CD14-positive monocyte (primary cell): ENCODE measurements at regions not wholly inside any gene's neighbourhood (a gene's known extent, or its start where the extent isn't known, plus 50 kb on each side); places are given as distances from the start of the nearest gene placed in this dataset.
A peak's percentile ranks its signal among the peaks of the same experiment; 100 is the strongest.

Experiments used
- DNase-seq, 3 donors: peaks; one replicate each; pipeline ENCODE4 v3.0.0-alpha.2; 2011 to 2022
- H2AFZ ChIP-seq: 2 replicates; pipeline ENCODE4 v1.6.0; 2012; ENCODE audit warnings: mild to moderate bottlenecking, low read depth, low read length, inconsistent platforms; ENCODE audit not compliant: insufficient read depth, poor library complexity, severe bottlenecking
- H3K27ac ChIP-seq, 2 donors: 1 replicate in 1 of 2; 2 replicates in 1 of 2; pipeline ENCODE4 v1.5.1; 2012 to 2013; ENCODE audit warnings: low read length in 2 of 2, control low read depth in 1 of 2, inconsistent platforms in 1 of 2, low read depth in 1 of 2, mild to moderate bottlenecking in 1 of 2
- H3K27me3 ChIP-seq, 2 donors: one replicate each; pipeline versions ENCODE4 v1.6.0 to v1.6.1; 2011 to 2013; ENCODE audit warnings: low read length in 2 of 2; ENCODE audit not compliant: control insufficient read depth in 2 of 2, insufficient read depth in 2 of 2
- H3K36me3 ChIP-seq, 2 donors: replicated peaks in 1 of 2; 1 replicate in 1 of 2; 2 replicates in 1 of 2; pipeline versions ENCODE4 v1.5.1 to v1.6.1; 2012 to 2013; ENCODE audit warnings: low read length in 2 of 2, control low read depth in 1 of 2, inconsistent platforms in 1 of 2, mild to moderate bottlenecking in 1 of 2; ENCODE audit not compliant: insufficient read depth in 2 of 2, control insufficient read depth in 1 of 2
- H3K4me1 ChIP-seq, 2 donors: 1 replicate in 1 of 2; 2 replicates in 1 of 2; pipeline versions ENCODE4 v1.5.1 to v1.6.1; 2012 to 2013; ENCODE audit warnings: low read length in 2 of 2, control low read depth in 1 of 2, inconsistent platforms in 1 of 2, mild to moderate bottlenecking in 1 of 2, moderate library complexity in 1 of 2; ENCODE audit not compliant: insufficient read depth in 2 of 2, control insufficient read depth in 1 of 2
- H3K4me2 ChIP-seq: replicated peaks from 2 replicates; pipeline ENCODE3; 2012; ENCODE audit warnings: low read length, moderate library complexity, mild to moderate bottlenecking; ENCODE audit not compliant: poor library complexity, severe bottlenecking; ENCODE audit errors: extremely low read depth
- H3K4me3 ChIP-seq, 3 experiments: fragments of 200-600 bp in 1 of 3; sonication (generic) in 1 of 3; replicated peaks in 1 of 3; 1 replicate in 2 of 3; 2 replicates in 1 of 3; pipeline ENCODE4 v1.5.1; 2011 to 2013; ENCODE audit warnings: low read length in 3 of 3, mild to moderate bottlenecking in 3 of 3, control low read depth in 2 of 3, low read depth in 2 of 3, inconsistent platforms in 1 of 3, moderate library complexity in 1 of 3
- H3K79me2 ChIP-seq: 2 replicates; pipeline ENCODE4 v1.6.0; 2012; ENCODE audit warnings: mild to moderate bottlenecking, control low read depth, inconsistent platforms, low read length, moderate library complexity; ENCODE audit not compliant: insufficient read depth
- H3K9ac ChIP-seq: 2 replicates; pipeline ENCODE4 v1.6.0; 2017; ENCODE audit warnings: low read length, mild to moderate bottlenecking; ENCODE audit not compliant: insufficient read depth, poor library complexity, severe bottlenecking
- H3K9me3 ChIP-seq, 2 donors: replicated peaks in 1 of 2; 1 replicate in 1 of 2; 2 replicates in 1 of 2; pipeline versions ENCODE4 v1.5.1 to v1.6.1; 2012 to 2013; ENCODE audit warnings: low read length in 2 of 2, control low read depth in 1 of 2; ENCODE audit not compliant: control insufficient read depth in 1 of 2, insufficient read depth in 1 of 2
- H4K20me1 ChIP-seq: 2 replicates; pipeline ENCODE4 v1.6.0; 2012; ENCODE audit warnings: mild to moderate bottlenecking, low read length, control low read depth, moderate library complexity; ENCODE audit not compliant: insufficient read depth
- H3K27ac Mint-ChIP-seq, 7 donors: one replicate each; pipeline ENCODE4 v1.8.0; 2020; ENCODE audit warnings: mild to moderate bottlenecking in 7 of 7, mixed read lengths in 7 of 7, moderate library complexity in 6 of 7, inconsistent platforms in 2 of 7
- H3K27me3 Mint-ChIP-seq, 3 donors: one replicate each; pipeline ENCODE4 v1.8.0; 2021 to 2022; ENCODE audit warnings: low read depth in 3 of 3, mild to moderate bottlenecking in 3 of 3, mixed read lengths in 3 of 3, moderate library complexity in 3 of 3, inconsistent platforms in 1 of 3
- H3K36me3 Mint-ChIP-seq, 2 donors: one replicate each; pipeline ENCODE4 v1.8.0; 2020; ENCODE audit warnings: mixed read lengths in 2 of 2, inconsistent platforms in 1 of 2, mild to moderate bottlenecking in 1 of 2
- H3K4me1 Mint-ChIP-seq: one replicate; pipeline ENCODE4 v1.8.0; 2020; ENCODE audit warnings: mild to moderate bottlenecking, mixed read lengths
- H3K4me3 Mint-ChIP-seq, 2 donors: one replicate each; pipeline ENCODE4 v1.8.0; 2020; ENCODE audit warnings: mild to moderate bottlenecking in 2 of 2, mixed read lengths in 2 of 2, moderate library complexity in 1 of 2
- H3K9me3 Mint-ChIP-seq, 7 donors: one replicate each; pipeline ENCODE4 v1.8.0; 2020 to 2022; ENCODE audit warnings: mixed read lengths in 7 of 7, mild to moderate bottlenecking in 6 of 7, moderate library complexity in 6 of 7, inconsistent platforms in 2 of 7
- WGBS: methylation state at CpG from one replicate; pipeline ENCODE4 v1.1.5; 2013; ENCODE audit warnings: missing lambda C conversion rate; ENCODE audit not compliant: insufficient coverage; 5-methylcytosine and 5-hydroxymethylcytosine counted together
- intact Hi-C, 2 donors: fragments of 100-400 bp; cut with micrococcal nuclease; formaldehyde crosslinking; loops; one replicate each; pipeline versions ENCODE4 v1.15.0 to v1.15.1; 2023
- TF ChIP-seq, protein P1 (sequence below): fragments of 200-600 bp; IDR thresholded peaks from one replicate; pipeline ENCODE4 v1.8.0; 2022; ENCODE audit warnings: antibody characterized with exemption, mild to moderate bottlenecking

DNA sequence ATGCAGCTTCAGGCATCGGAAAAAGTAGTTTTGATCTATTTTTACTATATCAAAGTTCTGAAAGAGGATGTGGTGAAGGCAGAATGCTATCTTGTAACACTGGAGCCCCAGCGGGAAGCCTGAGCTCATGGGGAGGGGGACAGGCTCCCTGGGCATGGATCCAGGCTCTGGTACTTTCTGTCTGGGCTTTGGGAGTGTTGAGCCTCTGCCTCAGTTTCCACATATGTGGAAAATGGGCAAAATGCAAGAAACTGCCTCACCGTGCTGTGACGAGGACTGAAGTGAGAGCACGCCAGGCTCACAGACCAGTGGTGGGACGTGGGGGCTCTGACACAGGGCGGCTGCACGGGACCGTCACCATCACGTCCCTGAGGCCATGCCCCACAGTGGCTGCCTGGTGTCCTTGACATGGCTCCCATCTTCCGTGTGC is 182.9 kb upstream of the SHH start:
- Mint-ChIP-seq H3K4me1 (peaks cover 32% of the 10 kb centered on the region), H3K4me3 (no peak overlapping the region), H3K27me3 (peaks cover 13 to 17% (median 16%) of the 10 kb centered on the region in 3 donors), H3K9me3 (peaks cover 0 to 10% (median 3%) of the 10 kb centered on the region in 7 donors), H3K27ac (peak overlapping the region in 1 of 7 donors; percentile 30), H3K36me3 (no peaks in the 10 kb centered on the region)
- TF ChIP-seq, protein P1, sequence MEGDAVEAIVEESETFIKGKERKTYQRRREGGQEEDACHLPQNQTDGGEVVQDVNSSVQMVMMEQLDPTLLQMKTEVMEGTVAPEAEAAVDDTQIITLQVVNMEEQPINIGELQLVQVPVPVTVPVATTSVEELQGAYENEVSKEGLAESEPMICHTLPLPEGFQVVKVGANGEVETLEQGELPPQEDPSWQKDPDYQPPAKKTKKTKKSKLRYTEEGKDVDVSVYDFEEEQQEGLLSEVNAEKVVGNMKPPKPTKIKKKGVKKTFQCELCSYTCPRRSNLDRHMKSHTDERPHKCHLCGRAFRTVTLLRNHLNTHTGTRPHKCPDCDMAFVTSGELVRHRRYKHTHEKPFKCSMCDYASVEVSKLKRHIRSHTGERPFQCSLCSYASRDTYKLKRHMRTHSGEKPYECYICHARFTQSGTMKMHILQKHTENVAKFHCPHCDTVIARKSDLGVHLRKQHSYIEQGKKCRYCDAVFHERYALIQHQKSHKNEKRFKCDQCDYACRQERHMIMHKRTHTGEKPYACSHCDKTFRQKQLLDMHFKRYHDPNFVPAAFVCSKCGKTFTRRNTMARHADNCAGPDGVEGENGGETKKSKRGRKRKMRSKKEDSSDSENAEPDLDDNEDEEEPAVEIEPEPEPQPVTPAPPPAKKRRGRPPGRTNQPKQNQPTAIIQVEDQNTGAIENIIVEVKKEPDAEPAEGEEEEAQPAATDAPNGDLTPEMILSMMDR: no peak
- DNase-seq: no peak
- no peak overlapping the region for H3K4me2 ChIP-seq
- no peak overlapping the region for H3K4me3 ChIP-seq
- no peak overlapping the region for H3K27ac ChIP-seq
- 78% methylated on average over 10 of the region's 11 CpGs for WGBS
- H3K36me3 ChIP-seq: no peaks in the 10 kb centered on the region
- H3K4me1 ChIP-seq: peaks cover 11 to 25% of the 10 kb centered on the region in 2 donors
- H3K79me2 ChIP-seq: no peaks in the 10 kb centered on the region
- H3K9ac ChIP-seq: no peak overlapping the region
- peaks cover 0 to 5% of the 10 kb centered on the region in 2 donors for H3K27me3 ChIP-seq
- H2AFZ ChIP-seq: no peak overlapping the region
- no peaks in the 10 kb centered on the region for H3K9me3 ChIP-seq
- no peaks in the 10 kb centered on the region for H4K20me1 ChIP-seq
- intact Hi-C loops: no loop called here

DNA sequence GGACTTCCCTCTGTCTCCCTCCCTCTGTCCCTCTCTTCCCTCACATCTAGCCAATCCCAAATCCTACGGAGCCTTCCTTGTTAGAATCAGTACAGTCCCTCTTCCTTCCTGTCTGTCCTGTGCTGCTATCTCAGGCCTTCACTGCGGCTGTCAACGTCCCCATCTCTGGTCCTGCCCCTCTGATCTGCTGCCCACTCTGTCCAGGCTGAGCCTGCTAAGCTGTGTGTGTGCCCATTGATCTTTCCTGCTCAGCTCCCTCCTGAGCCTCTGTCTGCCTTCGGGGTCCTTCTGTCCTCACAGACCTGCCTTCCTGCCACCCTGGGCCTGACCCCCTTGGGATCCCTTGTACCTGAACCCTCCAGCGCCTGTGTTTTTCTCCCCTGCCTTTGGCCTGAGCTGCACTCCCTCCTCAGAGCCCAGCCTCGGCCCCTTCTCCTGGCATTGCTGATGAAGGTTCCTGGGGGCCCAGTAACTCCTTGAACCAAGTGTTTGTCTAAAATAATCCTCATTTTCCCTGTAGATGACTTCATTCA is 182.1 kb upstream of the SHH start:
- Histone ChIP-seq H3K79me2 (no peaks in the 10 kb centered on the region), H3K27ac (no peak overlapping the region), H3K9ac (no peak overlapping the region), H3K4me1 (peaks cover 11 to 25% of the 10 kb centered on the region in 2 donors), H2AFZ (no peak overlapping the region), H3K4me3 (no peak overlapping the region), H3K9me3 (peaks cover 5% of the 10 kb centered on the region in 2 donors), H4K20me1 (no peaks in the 10 kb centered on the region), H3K36me3 (no peaks in the 10 kb centered on the region), H3K27me3 (peaks cover 0 to 5% of the 10 kb centered on the region in 2 donors), H3K4me2 (no peak overlapping the region)
- DNase-seq: no peak
- TF ChIP-seq, protein P1: no peak
- no peak overlapping the region for H3K4me3 Mint-ChIP-seq
- intact Hi-C loops: no loop called here
- peaks cover 32% of the 10 kb centered on the region for H3K4me1 Mint-ChIP-seq
- H3K27me3 Mint-ChIP-seq: peaks cover 13 to 17% (median 16%) of the 10 kb centered on the region in 3 donors
- peaks cover 3 to 14% (median 6%) of the 10 kb centered on the region in 7 donors for H3K9me3 Mint-ChIP-seq
- 91% methylated on average over 5 of the region's 6 CpGs for WGBS
- no peaks in the 10 kb centered on the region for H3K36me3 Mint-ChIP-seq
- H3K27ac Mint-ChIP-seq: peak overlapping the region in 3 of 7 donors; percentile 9 to 57 (median 31)
